DMS79 treated with DMSO at 0.1 percent for 48 hours (cell line): ENCODE measurements at regions not wholly inside any gene's neighbourhood (a gene's known extent, or its start where the extent isn't known, plus 50 kb on each side); places are given as distances from the start of the nearest gene placed in this dataset.
"Not testable (repeated sequence)": the region's sequence is repeated elsewhere in the genome, so short reads cannot be mapped to it uniquely, and the experiment has no call there.

ENCODE experiments used
- DNase-seq: peaks from one replicate; lab custom pipeline; 2025; lab: John Stamatoyannopoulos, UW

DNA sequence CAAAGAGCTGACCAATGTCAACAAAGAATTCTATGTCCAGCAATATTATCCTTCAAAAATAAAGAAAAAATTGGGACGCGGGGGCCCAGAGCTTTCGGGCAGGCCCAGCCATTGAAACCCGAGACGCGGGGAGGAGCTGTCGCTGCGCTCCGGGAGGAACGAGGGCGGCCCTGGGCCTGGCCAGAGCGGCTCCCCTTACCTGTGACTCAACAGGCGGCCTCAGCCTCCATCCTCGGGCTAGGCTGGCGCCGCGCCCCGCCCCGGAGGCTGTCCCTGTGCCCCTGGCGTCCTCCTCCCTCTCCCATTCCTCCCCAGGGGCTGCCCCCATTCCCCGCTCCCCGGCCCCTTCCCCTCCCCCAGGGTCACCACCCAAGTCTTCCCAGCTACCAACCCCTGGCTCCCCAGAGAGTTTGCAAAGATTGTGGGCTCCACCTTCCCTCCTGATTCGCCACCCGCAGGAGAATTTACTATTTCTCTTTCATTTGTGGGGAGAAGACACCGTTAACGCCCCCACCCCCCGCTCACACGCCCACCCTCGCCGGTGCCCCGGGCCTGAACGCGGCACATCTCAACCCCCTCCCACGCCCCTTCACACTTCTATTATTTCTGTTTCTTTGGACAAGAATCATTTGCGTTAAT, 127.9 kb downstream of the ARRDC4 start:
- not testable (repeated sequence) for DNase-seq

DNA sequence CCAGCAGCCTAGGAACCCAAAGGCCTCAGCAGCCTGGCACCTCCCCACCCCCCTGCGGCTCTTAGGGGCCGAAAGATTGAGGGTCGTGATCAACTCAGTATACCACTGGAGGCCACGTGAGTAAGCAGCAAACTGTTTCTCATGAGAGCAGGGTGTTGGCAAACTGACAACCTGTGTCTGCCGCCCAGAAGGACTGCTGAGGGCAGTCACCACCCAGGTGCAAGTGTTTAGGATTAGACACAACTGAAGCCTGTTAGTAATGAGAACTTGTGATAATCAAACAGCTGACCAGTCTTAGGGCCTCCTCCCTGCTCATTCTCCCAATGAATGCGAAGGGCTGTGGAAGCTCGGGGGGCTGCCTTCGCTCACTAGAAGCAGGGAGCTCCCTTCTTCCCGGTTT, 128.8 kb downstream of the ARRDC4 start:
- not testable (repeated sequence) for DNase-seq

DNA sequence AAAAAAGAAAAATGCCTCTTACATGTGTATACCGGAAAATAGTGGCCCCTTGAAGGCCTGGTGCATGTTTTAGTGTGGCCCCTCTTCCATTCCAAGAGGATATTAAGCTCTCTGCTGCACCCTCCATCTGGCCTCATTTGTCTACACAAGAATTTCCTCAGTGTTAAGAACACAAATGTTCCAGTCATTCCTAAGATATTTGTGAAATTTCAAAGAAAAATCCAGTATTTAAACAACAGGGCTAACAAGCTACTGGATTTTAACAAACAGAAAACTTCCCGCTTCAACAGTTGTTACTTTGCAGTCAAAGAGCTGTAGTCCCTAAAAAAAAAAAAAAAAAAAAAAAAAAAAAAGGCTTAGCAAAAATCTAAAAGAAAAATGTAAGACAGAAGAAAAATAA, 137.5 kb downstream of the ARRDC4 start:
- DNase-seq: not testable (repeated sequence)

DNA sequence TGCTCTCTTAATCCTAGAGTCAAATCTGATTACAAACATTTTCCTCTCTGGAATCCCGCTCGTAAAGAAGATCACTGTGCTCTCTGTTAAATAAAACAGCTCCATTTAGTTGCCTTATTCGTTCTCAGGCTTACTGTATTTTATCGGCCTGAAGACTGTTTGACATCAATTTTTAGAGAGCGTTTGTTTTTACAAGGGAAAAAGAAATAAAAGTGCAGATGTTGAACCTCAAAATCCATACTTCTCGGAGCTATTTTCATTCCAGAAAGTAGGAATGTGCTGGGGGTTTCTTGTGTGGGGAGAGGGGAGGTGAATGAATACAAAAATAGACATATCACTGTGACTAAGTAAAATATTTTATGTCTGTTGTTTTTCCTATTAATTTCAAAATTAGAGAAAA, 140.1 kb downstream of the ARRDC4 start:
- not testable (repeated sequence) for DNase-seq

DNA sequence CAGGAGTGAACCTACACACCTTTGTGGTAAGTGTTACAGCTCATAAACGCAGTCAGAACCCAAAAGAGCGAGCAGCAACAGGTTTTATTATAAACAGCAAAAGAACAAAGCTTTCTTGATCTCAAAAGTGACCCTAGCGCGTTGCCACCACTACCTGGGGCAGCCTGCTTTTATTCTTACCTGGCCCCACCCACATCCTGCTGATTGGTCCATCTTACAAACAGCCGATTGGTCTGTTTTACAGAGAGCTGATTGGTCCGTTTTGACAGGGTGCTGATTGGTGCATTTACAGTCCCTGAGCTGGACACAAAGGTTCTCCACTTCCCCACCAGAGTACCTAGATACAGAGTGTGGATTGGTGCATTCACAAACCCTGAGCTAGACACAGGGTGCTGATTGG, 143.1 kb downstream of the ARRDC4 start:
- no peak for DNase-seq

DNA sequence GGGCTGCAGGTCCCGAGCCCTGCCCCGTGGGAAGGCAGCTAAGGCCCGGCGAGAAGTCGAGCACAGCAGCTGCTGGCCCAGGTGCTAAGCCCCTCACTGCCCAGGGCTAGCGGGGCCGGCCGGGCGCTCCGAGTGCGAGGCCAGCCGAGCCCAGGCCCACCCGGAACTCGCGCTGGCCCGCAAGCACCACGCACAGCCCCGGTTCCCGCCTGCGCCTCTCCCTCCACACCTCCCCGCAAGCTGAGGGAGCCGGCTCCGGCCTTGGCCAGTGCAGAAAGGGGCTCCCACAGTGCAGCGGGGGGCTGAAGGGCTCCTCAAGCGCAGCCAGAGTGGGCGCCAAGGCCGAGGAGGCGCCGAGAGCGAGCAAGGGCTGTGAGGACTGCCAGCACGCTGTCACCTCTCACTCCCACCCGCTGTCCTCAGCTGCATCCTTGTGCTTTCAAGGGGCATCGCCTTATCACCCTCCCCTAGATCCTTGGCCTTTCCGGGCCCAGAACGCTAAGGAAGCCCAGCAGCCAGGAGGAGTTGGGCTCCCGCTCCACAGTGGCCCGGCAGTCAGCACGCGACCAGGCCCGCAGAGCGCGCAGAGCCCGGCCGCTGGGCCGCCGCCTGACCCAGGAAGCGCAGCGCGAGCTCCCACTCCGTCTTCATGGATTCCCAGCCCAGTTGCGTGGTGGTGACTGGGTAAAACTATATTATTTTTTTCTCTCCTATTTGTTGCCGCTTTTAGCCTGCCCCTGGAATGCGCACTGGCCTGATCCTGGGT, 144.1 kb downstream of the ARRDC4 start:
- DNase-seq: not testable (repeated sequence)

DNA sequence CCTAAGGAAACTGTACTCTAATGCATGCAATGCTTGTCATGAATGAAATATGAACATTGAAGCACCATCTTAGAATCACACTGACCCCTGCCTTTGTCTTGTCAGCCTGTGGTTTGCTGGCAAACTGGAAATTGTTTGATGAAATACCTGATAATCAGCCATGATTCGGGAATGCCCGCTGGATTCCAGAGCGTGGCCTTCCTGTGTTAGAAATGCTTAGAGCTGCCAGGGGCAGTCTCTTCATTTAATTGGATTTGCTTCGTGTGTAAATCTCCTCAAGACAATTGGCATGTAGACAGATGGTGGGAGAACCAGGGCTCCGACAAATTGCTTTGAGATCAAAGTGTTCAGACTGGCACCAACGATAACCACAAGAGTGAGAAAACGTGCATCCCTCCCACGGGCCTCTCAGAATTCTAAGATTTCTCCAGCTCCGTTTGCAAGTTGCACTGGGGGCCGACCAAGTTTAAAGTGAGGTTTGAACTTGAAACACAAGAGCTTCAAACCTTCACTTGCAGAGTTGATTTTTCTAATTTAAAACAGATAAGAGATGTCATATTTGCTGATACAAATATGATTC, 146.2 kb downstream of the ARRDC4 start:
- not testable (repeated sequence) for DNase-seq

DNA sequence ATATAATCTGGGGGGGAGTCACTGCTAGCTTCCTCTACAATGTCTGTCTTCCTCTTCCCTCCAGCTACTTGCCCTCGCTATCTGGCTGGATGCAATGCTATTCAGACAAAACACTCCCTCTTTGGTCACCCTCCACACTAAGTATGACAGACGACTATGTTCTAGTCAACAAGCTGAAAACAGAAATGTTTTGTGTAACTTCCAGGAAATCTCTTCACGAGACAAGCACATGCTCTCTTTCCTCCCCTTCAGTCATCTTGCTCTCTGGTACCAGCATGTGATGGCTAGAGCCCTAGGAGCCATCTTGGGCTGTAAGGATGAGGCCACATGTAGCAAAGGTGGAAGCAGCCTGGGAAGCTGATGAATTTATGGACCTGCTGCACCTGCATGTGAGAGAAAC, 151.3 kb downstream of the ARRDC4 start:
- no peak for DNase-seq

DNA sequence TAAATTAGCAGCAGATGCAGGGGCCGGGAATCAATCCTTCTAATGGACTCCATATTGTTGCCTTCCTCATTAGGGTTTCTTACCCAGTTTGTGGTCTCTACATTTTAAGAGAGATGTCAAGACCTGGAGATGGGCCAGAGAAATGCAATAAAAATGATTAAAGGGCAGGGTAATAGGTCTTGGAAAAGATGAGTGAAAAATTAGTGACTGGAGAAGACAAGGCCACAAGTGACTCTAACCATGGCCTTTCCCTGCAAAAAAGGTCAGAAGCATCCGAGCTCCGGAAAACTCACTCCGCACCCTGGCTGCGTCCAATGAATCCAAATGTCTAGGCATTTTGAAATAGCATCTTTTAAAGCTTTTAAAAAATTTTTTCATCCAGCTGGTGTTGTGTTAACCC, 152.8 kb downstream of the ARRDC4 start:
- DNase-seq: no peak

DNA sequence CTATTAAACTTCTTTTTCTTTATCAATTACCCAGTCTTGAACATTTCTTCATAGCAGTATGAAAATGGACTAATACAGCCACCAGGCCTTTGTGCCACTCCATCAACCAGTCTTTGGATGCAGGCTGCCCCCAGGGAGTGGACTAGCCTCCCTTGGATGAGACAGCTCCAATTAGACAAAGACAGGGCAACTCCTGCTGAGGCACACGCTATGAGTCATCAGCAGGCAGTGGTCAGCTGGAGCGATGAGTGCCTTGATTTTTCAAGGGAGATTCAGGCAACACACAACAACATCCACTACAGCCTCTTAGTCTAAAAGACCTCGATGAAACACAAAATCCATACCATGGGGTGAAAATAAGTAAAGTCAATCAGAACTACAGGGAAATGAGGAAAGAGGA, 160.1 kb downstream of the ARRDC4 start:
- no peak for DNase-seq

DNA sequence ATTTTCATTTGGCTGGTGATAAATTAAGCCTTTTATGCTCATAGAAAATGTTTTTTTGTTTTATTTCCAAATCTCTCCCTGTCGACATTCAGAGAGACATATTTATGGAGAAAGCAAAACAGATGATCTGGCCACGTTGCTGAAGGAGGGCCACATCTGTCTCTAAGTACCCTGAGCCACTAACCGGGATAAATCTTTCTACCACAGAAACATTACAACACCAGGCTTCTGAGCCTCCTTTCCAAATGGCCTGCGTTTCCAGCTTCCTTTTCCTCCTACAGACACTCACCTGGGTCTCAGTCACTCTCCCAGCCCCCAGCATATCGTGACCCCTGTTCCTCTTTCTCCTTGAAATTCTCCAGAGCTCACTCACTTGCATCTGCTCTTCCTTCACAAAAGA, 161.0 kb downstream of the ARRDC4 start:
- DNase-seq: no peak

DNA sequence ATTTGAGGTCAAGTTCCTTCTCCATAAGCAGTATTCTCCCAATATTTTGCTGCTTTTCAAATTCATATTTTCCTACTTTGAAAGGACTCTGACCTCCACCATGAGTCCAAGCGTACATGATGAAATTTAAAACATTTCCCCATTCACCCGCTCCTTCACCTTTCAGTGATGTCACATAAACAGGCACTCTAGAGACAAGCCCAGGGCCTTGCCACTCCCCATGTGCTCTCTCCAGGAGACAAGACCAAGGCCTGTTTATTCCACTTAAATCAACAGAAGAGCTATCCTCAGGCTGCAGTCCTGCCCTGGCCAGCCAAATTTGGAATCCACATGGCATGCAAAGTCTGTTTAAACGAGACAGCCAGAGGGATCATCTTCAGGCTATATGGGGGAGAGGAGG, 161.5 kb downstream of the ARRDC4 start:
- DNase-seq: no peak

DNA sequence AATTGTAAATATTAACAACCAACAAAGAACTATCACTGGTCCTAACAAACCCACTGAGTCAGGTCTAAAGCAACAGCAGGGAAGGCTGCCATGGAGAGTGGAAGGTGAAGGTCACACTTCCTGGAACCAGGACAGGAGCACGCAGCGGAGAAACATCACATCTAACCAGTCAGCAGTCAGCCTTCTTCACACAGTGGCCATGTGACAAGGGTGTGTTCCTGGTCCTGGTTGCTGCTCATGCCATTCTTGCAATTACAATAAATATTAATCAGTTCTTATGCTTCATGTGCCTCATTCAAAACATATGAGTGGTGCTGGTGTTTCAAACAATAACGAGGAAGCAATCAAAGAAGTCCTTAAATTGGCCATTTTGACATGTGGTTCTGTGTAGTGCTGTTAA, 162.8 kb downstream of the ARRDC4 start:
- DNase-seq: no peak

DNA sequence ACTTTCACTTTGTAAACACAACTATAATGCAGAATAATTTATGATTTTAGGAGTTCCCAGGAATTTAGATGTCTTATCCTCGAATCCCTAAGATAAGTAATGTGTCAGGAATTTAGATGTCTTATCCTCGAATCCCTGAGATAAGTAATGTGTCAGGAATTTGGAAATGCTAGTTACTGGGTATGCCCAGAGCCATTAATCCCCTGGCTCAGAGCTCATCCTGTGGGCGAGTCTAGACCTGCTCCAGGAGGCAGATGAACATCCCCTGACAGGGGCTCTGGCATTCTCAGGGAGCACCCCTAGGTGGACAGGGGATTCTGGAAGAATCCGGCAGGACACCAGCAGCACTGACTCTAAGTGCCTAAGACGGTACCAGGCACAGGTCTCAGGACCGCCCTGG, 163.3 kb downstream of the ARRDC4 start:
- DNase-seq: no peak

DNA sequence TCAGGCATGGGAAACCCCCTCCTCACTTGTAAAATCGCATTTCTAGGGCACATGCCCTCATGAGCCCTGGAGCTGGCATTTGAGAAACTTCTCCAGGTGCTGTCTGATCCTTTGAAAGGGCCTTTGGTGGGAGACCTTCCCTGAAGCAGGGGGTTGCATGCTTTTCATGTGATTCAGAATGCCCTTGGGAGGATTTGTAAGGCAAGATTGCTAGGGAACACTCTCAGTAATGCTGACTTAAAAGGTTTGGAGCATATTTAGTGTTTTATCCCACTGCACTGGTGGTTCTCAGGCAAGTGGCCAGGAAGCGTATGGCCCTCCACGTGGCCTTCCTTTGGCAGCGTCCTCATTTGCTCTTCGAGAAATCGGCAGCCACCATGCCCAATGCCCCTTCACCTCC, 164.1 kb downstream of the ARRDC4 start:
- DNase-seq: no peak

DNA sequence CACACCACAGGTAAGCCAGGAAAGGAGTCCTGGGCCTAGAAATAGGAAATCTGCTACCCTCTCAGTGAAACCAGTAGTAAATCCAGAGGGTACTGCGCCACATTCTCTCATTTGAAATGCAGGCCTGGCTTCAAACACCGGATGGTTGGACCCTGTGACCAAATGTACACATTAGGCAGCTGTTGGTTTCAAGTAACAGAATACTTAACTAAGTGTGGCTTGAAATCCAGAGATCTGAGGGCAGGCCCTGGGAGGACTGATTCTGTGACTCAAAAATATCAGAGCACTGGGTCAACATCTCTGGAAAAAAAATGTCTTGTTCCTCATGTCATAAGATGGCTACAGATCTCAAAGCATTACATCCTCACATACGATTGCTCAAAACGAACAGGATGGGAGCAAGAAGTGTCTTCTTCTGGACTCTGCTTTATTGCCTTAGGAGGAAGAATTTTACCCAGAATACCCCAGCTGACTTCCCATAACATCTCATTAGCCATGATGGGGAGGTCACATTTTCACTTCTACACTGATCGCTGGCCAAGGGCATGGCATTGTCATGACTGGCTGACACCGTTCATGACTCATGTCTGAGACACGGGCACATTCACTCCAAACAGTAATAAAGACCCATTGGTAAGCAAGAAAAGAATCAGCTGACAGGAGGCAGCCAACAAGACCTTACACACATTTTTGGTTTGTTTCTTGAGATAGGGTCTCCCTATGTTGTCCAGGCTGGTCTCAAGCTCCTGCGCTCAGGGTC, 166.0 kb downstream of the ARRDC4 start:
- DNase-seq: no peak

DNA sequence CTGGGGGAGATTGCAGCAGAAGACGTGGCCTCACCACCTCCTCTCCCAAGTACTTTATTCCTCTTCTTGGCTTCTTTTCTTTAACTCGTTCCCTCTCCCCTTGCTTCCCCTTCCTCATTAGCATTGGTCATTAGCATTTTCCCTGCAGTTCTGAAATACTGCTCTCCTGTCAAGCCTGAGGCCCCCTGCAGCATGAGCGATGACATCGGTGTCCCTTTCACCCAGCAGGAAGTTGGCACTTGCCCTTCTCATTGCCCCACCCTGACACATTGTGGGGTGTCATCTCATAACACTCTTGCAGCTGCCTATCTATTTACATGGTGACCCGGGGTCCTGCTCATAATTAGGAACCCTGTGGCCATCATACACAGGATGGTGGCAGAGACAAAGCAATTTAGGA, 167.1 kb downstream of the ARRDC4 start:
- DNase-seq: no peak

DNA sequence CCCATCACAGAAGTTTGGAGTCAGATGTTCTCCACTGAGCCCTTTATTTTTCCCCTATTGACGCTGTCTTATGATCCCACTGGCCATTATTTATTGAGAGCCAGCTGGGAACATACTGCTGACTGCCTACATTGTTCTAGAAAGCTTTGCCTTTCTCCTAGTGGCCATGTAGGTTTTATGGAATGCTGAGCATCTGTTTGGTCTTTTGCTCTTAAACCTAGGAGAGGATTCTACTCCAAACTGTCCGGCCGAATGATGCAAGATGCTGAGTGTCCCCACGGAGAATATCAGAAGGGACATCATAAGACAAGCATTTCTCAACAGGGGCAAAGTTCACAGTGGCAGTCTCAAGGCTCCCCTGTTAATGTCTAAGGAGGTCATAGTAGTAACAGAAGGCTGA, 171.4 kb downstream of the ARRDC4 start:
- no peak for DNase-seq

DNA sequence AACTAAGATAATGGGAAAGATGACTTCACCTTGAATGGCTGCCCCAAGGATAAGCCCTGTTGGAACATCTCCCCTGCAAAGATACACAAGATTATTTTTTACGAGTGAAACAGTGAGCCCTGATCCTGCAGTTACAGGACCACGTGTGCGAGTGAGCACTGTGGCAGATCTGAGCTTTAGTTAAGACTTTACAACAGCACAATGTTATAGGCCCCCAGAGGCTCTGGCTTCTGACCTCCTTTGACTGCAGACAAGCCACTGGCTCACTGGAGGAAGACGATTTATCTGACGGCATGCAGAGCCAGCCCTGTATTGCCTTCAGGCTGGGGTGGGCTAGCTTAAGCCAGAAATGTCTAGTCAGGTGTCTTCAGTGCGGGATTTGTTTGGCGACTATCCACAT, 174.4 kb downstream of the ARRDC4 start:
- no peak for DNase-seq

DNA sequence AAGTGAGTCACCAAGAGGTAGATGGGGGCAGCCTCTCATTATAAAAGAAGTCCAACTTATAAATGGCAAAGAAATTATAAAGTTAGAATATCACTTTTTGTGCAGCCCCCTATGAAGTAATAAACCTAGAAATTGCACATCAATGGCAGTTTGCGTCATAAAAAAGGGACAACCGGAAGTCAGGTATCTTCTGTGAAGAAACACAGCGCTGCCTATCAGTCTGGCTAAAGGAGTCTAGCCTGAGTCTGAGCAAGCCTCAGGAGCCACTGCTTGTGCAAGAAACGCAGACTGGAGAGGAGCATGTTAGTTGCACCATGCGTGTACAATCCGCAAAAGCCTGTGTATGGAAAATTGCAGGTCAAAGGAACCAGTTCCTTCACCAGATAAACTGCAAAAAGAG, 178.4 kb downstream of the ARRDC4 start:
- DNase-seq: no peak

DNA sequence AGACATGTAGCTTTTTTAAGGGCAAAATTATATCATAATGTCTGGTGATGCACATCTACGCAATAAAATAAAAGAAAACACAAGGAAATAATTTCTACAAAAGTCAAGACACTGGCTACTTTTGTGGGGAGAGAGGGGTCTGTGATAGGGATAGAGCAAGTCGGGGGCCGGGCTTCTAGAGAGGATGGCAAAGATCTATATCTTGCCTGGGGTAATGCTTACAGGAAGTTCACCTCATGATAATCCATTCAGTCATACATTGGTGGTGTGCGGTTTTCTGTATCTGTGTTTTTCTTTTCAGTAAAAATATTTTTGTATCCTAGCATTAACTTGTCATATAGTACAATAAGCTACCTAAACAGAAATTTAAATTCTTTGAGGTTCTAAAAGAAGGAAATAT, 178.8 kb downstream of the ARRDC4 start:
- no peak for DNase-seq

DNA sequence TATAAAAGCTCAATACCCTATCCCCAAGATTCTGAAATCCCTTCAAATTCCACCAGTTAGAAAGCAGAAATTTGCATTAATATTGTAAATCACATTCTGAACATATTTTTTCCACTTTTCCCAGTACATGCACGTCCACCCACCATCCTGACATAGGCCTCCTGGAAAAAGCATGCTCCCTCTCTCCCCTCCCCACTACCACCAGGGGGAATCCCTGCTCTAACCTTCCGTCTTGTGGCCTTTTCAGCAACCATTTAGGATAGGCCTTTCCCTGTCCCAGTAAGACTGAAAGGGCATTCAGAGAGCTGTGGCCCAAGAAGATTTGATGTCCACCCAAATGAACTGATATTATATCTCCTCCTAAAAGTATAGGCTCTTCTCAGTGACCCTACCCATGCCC, 182.1 kb downstream of the ARRDC4 start:
- DNase-seq: no peak

DNA sequence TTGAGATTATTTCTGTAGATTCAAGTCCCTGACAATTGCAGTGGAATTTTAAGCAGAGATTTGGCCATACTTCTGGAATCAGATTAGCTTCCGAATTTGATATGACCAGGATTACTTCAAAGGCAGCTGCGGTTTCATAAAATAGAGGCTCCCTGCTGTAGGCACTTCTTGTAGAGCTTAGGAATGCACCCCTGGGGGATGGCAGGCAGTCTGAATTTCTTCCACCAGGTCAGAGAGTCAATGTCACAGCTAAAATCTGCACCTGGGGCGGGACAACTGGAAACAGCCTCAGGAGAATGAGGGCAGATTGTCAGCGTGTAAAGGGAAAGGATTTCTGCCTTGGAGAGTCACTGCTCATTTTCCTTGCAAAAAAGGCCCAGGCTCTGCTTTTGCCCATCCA, 182.6 kb downstream of the ARRDC4 start:
- no peak for DNase-seq
